Peyer's patch (tissue), 4 donors: ENCODE measurements at regions not wholly inside any gene's neighbourhood (a gene's known extent, or its start where the extent isn't known, plus 50 kb on each side); places are given as distances from the start of the nearest gene placed in this dataset.

Experiments used
- CTCF ChIP-seq, 6 experiments: fragments of 450-650 bp in 4 of 6; fragments of 200-600 bp in 2 of 6; sonication (generic) in 1 of 6; IDR thresholded peaks; one replicate each; pipeline ENCODE4 v1.5.1; 2017 to 2019; ENCODE audit warnings: antibody characterized with exemption in 6 of 6, mild to moderate bottlenecking in 3 of 6, moderate library complexity in 1 of 6
- POLR2A ChIP-seq, 2 donors: fragments of 450-650 bp; IDR thresholded peaks; one replicate each; pipeline ENCODE4 v1.5.1; 2017; ENCODE audit warnings: antibody characterized with exemption in 2 of 2, mild to moderate bottlenecking in 2 of 2, moderate library complexity in 2 of 2

GRCh38 chr2:195342061-195342460 is 315.0 kb upstream of the SLC39A10 start:
- TF ChIP-seq POLR2A (IDR thresholded peaks at IDR 0.05) = no peak
- TF ChIP-seq CTCF (IDR thresholded peaks at IDR 0.05) = no peak
